Left colon (tissue), 2 donors: ENCODE measurements at regions not wholly inside any gene's neighbourhood (a gene's known extent, or its start where the extent isn't known, plus 50 kb on each side); places are given as distances from the start of the nearest gene placed in this dataset.
A peak's percentile ranks its signal among the peaks of the same experiment; 100 is the strongest.

Experiments used
- ATAC-seq: fragments of 200-7000 bp; cut with Tn5 transposase; one replicate; pipeline ENCODE4 v1.9.1; 2020; ENCODE audit warnings: mild to moderate bottlenecking, moderate library complexity
- DNase-seq, 2 donors: peaks; one replicate each; pipeline ENCODE4 v3.0.0-alpha.2; 2020
- intact Hi-C, 2 donors: fragments of 100-400 bp; cut with DNase I in 1 of 2; cut with micrococcal nuclease in 1 of 2; formaldehyde crosslinking; loops; one replicate each; pipeline versions ENCODE4 v1.11.2 to v1.14.0; 2022; cut with DNase I, micrococcal nuclease
- donor health status: DM: no; HTN: no; CAD: no.
- donor health status: DM: yes; HTN: yes; CAD: no.

- DNase-seq (no peak), ATAC-seq (no peak)
- intact Hi-C loops, result loop anchor here (2.0 to 10.0 kb wide), 3 partner anchors 189 to 599 kb away; no protein-coding TSS in a partner anchor
Observed at GRCh38 chr4:41883988-41884734, 51.1 kb upstream of the TMEM33 start.

GRCh38 chr4:41882625-41883347 lies 52.4 kb upstream of the TMEM33 start:
- intact Hi-C loops, result loop anchor here (2.0 to 10.0 kb wide), 3 partner anchors 188 to 598 kb away; no protein-coding TSS in a partner anchor
- peak; percentile 82 for ATAC-seq
- DNase-seq, result peak in 1 of 2 donors; percentile 40

DNA sequence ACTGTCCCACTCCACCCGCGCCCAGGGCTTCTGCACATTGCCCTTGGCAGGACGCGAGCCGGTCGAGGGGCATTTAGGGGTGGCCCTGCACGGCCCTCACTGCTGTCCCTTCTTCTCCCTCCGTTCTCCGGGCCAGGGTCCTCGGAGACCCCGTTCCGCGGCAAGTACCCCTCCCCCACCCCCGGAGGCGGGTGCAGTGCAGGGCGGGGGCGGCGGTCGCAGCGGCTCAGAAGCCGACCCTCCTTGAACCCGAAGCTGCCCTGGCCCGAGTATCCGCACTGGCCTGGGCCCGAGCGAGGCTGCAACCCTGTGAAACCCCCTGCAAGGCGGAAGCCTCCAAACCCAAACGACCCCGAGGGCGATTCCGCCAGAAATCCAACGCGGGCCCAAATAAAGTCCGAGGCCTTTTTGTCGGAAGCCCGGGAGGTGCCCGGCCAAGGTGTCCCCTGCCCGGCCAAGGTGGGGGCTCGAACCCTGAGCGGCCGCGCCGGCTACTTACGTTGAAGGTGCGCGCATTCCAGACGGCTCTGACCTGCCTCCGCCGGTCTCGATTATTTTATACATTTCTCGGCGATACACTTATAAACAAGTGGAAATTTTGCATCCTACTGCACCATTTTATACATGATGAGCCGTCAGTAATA lies 53.1 kb upstream of the TMEM33 start:
- intact Hi-C loops, result loop anchor here (2.0 to 10.0 kb wide), 3 partner anchors 187 to 597 kb away; no protein-coding TSS in a partner anchor
- DNase-seq, result no peak
- no peak for ATAC-seq

DNA sequence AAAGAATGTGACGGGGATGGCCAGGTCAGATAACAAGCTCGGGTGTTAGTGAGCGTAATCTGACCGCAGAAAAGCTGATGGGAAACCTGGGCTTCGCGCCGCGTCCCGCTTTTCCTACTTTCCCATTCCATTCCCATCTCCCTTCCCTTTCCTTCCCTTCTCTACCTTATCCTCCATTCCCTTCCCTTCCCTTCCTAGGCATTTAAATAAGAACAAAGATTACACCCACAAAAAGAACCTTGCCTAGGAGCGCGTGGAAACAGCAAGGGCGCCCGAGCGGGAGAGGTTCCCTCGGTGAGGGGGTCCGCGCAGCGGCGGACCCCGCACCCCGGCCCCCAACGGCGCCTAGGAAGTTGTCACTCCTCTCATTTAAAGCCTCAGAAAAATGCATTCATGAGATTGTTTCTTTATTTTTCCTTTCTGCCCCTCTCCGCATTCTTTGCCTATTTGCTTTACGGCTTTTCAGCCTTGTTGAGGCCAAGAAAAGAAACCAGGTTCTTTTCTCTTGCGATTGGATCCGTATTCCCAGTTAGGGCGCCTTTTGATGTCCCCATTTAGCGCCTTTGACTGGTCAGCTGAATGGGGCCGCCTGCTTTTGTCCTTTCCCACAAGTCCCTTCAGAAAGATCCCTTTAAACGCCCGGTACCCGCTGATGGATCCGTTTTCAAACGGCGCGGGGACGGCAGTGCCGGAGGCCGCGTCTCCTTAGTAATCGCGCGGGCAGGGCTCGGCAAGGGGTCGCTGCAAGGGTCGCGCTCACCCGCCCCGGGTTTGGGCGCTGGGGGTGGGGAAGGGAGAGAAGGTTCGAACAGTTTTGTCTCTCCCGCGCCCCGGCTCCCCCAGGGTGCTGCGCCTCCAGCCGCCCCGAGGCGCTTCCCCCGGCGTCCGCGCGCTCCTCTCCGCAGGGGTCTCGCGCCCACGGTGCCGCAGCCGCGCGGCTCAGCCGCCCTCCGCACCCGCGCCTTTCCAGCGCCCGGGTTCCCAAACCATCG lies 54.1 kb upstream of the TMEM33 start:
- intact Hi-C loops, result loop anchor here (10.0 kb wide), 2 partner anchors 186 to 596 kb away; no protein-coding TSS in a partner anchor
- no peak for DNase-seq
- no peak for ATAC-seq

GRCh38 chr4:41880022-41880837 lies 55.0 kb upstream of the TMEM33 start:
- intact Hi-C loops, result loop anchor here (10.0 kb wide), 2 partner anchors 185 to 595 kb away; no protein-coding TSS in a partner anchor
- DNase-seq (no peak), ATAC-seq (no peak)

- ATAC-seq (no peak), DNase-seq (no peak)
- intact Hi-C loops, result no loop called here
Observed at GRCh38 chr4:41879552-41879951, 55.7 kb upstream of the TMEM33 start.

- intact Hi-C loops, result no loop called here
- DNase-seq (no peak), ATAC-seq (no peak)
Observed at GRCh38 chr4:41878991-41879491, 56.2 kb upstream of the TMEM33 start.

- intact Hi-C loops, result no loop called here
- DNase-seq, result no peak
- no peak for ATAC-seq
Observed at GRCh38 chr4:41878170-41878969, 56.9 kb upstream of the TMEM33 start.

GRCh38 chr4:41877020-41877796 lies 58.0 kb upstream of the TMEM33 start:
- no peak for ATAC-seq

GRCh38 chr4:41874873-41875272 lies 60.4 kb upstream of the TMEM33 start:
- intact Hi-C loops, result no loop called here
- ATAC-seq, result no peak

More at GRCh38 chr4:41877020-41877796, 58.0 kb upstream of the TMEM33 start:
- no peak for DNase-seq
- intact Hi-C loops, result no loop called here

GRCh38 chr4:41874398-41874797 lies 60.8 kb upstream of the TMEM33 start:
- DNase-seq (no peak), ATAC-seq (no peak)
- intact Hi-C loops, result no loop called here

More at GRCh38 chr4:41874873-41875272, 60.4 kb upstream of the TMEM33 start:
- DNase-seq, result no peak

GRCh38 chr4:41873380-41874295 lies 61.6 kb upstream of the TMEM33 start:
- no peak for ATAC-seq
- no peak for DNase-seq
- intact Hi-C loops, result no loop called here

DNA sequence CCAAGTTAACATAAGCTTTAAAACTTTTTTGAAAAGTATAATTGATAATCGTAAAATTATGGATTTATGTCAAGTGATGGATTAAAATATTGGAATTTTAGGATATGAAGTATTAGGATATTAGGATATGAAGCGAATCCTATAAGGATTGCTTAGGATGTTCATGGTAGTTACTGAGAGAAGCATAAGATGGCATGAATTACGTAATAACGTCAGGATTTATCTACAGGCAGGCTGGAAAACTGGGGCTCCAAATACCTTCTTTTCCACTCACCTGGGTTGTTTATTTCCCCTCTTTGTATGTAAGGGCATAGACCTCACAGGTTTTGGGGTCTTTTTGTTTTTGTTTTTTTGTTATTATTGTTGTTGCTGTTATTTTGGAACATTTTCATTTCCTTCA lies 65.2 kb upstream of the TMEM33 start:
- ATAC-seq (no peak), DNase-seq (no peak)
- intact Hi-C loops, result no loop called here

- no peak for ATAC-seq
- no peak for DNase-seq
- intact Hi-C loops, result no loop called here
Observed at GRCh38 chr4:41866799-41867677, 68.2 kb upstream of the TMEM33 start.
